HG02678 (cell line): ENCODE measurements at regions not wholly inside any gene's neighbourhood (a gene's known extent, or its start where the extent isn't known, plus 50 kb on each side); places are given as distances from the start of the nearest gene placed in this dataset.

ENCODE experiments used
- ATAC-seq: cut with Tn5 transposase; IDR thresholded peaks from one replicate; pipeline ENCODE4 v1.9.1; 2021; ENCODE audit warnings: mild to moderate bottlenecking, moderate library complexity; ENCODE audit not compliant: unreplicated experiment

DNA sequence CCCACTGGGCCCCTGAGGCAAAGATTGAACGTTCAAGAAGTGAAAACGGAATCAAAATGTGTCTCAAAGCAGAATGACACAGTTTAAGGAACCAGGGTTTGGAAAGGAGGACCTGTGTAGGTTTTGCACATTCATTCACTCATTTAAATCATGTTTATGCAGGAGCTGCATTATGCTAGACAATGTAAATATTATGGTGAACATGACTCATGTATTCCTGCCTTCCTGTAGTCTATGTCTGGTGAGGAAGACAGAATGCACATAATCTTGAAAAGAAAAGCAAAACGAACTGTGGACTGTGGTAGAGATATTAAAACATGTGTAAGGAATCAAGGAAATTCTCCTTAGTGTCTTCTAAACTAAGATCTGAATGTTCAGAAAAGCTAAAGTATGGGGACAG lies 311.8 kb upstream of the SMIM31 start:
- no peak for ATAC-seq

DNA sequence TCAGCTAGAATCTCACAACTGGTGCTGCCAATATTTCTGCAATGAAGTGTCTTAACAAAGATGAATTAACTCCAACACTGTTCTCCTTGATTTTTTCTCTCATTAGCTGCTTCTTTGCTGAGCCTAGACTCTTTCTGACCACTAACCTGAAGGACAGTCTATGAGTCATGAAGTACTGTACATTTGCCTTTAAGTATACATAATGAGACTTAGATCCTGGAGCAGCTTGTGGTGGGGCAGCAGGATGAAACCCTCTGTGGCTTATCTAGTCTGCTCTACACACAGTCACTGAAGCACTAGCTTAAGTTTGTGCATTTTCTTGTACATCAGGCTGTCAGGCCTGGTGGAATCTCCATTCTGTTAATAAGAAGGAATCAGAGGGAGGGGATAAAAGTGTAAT lies 307.4 kb upstream of the SMIM31 start:
- ATAC-seq = no peak

DNA sequence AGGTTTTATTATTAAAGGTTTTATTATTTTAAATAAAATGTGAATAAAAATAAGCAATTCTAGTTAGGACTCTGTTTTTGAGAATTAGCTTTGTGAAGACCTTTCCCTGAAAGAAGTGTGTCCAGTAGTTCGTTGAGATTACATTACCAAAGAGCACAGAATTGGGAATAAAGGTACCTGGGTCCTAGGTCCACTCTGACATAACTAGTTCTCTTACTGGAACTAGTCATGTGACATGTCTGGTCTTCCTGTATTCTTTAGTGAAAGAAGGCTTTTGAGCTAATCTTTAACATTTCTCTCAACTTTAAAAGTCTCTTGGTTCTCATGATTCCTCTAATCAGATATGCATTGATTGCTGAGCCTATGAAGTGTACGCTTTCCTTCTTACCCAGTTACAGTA lies 292.0 kb upstream of the SMIM31 start:
- no peak for ATAC-seq

DNA sequence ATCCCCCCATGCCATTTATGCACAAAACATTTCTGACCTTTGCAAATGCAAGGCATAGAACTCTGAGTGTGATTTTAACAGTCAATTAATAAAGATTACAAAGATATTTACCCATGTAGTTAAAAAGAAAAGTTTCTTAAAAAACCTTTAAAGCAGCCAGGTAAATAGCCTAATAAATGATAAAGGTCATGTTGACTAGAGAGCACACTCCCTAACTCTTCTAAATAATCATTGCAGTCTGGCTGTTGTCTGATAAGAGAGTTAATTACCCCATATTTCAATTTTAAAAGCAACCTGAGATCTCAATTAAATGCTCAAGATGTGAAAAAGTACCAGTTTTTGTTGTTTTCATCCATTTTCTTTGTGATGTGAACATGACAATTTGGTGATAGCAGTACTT lies 291.5 kb upstream of the SMIM31 start:
- ATAC-seq = no peak

DNA sequence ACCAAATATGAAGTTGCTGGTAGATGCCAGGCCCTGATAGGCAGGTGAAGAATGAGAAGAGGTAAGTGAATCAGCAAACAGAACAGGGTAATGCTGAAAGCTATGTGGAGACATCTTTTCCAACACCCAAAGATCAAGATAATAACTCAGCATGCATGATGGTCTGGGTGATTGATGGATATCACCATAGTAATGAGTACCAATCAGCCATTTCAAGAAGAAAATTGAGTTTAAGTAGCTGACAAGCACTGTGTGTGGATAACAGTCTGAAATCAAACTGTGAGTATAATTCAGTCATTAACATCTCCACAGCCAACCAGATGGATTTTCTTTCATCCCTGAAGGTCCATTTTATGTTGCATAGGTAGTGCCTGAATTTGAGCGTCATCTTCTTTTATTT lies 289.6 kb upstream of the SMIM31 start:
- ATAC-seq = no peak

DNA sequence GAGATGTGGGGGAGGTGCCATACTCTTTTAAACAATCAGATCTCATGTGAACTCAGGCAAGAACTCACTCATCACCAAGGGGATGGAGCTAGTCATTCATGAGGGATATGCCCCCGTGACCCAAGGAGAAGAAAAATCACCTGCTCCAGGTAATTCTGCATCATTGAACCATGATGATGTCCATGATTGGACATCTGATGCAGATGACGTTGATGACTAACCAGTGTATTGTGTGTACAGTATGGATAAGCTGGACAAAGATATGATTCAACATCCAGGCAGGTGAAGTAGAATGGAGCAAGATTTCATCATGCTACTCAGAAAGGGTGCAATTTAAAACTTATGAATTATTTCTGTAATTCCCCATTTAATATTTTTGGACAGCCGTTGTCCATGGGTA lies 286.4 kb upstream of the SMIM31 start:
- ATAC-seq = no peak

DNA sequence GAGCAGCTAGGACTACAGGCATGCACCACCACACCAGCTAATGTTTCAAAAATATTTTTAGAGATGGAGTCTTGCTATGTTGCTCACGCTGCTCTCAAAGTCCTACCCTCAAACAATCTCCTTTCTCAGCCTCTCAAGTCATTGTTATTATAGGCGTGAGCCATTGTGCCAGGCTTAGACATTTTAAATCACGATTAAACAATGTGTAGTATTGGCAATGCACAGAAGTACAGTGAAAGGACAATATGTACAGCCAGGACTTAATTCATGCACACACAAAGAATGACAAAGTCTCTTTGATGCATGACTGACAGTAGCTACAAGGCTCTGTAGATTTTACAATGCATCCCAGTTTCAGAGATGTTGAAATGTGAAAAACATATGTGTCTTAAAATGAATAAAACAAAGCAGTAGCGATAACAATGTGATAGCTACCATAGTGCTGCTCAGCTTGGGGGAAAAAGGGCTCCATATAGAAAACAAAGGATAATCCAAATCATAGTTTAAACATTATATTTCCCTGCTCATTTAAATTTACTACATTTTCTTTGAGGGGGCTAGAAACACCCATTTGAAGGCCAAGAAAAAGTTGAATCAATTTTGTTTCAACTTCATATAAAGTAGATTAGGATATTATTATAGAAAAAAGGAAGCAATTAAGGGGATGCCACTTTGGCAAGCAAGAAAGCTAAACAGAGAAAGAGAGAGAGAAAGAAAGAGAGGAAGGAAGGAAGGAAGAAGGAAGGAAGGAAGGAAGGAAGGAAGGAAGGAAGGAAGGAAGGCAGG lies 272.4 kb upstream of the SMIM31 start:
- ATAC-seq = no peak

DNA sequence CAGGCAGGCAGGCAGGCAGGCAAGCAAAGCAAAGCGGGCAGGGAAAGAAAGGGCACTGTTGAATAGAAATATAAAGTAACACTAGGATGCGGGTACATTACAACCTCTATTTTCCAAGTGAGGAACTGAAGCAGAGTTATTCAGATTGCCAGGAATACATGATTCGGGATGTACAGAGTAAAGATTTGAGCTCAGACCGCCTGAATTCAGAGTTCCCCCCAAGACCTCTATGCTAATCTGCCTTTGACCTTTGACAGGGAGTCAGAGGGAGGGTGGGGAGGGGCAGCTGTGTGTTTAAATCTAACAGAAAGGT lies 271.9 kb upstream of the SMIM31 start:
- no peak for ATAC-seq

DNA sequence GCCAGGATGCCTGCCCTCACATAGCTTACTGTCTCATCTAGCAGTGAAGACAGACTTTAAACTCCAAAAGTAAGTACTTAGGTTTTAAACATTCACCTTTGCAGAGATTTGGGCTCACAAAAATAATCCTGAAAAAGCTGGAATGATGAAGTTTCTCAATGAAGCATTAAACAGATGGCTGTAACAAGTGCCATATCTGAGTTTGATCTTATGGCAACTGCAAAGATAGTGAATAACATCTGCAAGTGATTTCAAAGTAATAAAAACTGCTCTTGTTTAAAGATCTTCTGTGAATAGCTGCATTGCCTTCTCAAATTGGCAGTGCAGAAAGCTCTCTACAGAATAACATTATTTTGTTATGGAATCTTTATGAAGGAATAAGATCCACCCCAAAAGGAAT lies 271.2 kb upstream of the SMIM31 start:
- ATAC-seq = no peak

DNA sequence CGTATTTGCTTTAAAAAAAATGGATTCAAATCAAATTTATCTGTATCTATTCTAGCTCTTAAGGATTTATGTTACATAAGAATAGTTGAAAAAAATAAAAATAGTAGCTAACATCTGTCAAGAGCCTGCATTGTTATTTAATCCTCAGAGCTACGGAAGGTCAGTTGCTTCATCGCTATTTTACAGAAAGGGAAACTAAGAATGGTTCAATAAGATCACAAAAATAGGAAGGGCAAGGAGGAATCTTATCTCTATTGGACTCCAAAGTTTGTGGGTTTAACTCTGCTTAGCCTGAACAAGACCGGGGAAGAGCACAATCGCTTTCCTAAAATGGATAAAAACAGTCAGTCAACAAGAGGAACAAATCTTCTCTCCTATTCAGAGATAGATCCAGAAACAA lies 270.2 kb upstream of the SMIM31 start:
- ATAC-seq = no peak

DNA sequence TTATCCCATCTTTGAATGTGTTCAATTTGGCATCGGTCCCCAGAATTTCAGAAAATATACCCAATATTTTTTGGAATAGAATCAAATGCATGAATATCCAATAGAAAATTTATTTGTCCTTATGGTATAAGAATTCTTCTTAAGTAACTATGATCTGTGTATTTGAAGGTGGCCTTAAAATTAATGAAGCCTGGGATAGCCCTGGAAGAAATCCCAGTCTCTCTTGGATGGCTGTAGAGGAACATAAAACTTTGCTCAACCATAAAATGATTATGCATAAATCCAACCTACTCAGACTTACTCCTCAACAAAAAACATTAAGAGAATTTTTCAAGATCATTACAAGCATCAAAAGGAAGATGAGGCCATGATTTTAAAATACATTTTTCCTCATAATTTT lies 269.4 kb upstream of the SMIM31 start:
- ATAC-seq = no peak

DNA sequence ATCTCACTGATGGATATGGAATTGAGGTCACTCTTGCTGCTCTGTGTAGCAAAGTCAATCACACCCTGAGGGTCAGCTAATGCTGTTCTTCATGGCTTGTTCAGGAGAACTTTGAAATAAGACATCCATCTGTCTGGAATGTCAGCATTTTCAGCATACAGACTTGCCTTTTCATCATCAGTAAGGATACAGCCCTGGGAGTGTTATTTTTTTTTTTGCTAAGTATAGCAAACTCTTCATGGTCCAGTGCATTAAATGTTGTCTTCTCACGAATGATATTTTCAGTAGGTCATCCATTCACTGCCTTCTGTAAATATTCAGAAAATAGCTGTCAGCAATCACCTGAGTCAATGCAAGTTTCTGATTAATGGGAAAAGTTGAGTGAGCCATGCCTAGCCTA lies 268.8 kb upstream of the SMIM31 start:
- no peak for ATAC-seq

DNA sequence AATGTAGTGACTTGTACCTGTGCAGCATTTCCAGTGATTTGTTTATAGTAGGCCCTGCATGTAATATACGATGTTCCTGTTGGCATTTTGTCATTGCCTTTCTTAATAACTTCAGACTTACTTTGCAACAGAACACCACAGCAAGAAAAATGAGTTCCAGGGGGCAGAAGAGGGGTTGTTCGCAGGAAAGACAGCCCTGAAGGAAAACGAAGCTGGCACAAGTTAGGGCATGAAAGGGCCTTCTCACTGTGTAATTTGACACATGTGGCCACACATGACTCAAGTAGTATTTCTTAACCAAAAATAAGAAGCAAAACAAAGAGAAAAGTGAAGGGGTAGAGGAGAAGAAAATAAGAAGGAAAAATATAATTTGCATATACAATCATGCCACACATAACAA lies 265.8 kb upstream of the SMIM31 start:
- ATAC-seq = no peak

DNA sequence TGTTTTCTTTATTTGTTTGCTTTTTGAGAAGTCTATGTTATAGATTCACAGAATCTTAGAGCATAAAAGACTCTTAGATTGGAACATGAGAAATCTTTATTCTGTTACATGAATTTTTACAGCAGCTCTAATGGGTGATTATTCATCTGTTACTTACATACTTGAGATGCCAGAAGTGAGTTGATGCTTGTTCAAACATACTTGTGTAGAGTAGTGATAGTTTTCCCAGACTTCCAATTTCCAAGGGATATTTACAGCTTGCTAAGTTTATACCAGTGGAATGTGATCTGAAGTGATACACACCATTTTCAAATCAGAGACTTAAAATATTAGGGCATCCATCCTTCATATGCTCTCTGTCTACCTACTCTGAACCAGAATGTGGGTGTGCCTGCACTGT lies 252.9 kb upstream of the SMIM31 start:
- no peak for ATAC-seq

DNA sequence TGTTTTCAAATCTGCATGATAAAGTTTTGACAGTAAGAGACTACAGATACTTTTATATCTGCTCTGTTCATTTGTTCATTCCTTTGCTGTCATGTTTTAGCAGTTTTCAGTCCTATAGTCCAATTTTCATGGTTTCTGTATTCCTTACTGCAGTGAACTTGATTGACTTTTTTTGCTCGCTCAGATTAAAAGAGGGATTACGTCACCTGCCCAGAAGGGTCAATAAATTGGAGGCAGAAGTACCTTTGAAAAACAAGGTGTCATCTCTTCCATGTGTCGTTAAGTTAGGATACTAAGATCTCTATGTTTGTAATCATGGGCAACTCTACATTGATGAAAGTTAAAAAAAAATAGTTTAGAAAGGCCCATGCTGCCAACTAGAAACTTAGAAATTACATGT lies 250.1 kb upstream of the SMIM31 start:
- no peak for ATAC-seq

DNA sequence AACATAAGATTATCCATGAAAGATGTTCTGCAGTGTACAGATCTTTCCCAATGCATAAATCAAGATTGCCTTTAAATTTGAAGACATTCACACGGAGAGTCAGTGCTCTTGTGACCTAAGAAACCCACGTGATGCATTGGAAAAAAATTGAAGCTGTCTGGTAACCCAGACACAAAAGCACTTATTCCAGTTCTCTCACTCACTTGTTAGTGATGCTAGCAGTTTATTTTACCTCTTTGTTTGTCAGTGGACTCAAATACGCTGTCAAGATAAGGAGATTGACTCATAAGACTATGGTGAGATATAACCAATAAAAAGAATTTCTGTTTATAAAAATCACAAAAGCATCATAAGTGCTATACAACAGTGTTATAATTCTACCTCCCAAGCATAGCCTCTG lies 245.8 kb upstream of the SMIM31 start:
- ATAC-seq = no peak

DNA sequence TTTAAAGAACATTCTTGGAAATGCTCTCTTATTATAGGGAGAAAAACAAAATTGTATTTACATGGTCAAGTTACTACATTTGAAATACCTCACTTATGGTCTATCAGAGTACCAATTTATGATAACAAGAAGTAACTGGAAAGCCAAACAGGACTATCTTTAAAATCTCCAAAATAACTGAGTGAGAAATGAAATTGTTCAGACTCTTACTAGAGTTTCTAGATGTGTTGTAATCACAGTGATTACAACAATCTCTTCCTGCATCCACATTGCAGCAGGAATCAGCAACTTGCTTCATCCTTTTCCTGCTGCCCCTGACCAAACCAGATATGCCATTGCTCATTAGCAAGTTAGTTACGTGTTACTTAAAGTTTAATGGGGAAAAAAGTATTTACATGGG lies 245.2 kb upstream of the SMIM31 start:
- ATAC-seq = no peak

DNA sequence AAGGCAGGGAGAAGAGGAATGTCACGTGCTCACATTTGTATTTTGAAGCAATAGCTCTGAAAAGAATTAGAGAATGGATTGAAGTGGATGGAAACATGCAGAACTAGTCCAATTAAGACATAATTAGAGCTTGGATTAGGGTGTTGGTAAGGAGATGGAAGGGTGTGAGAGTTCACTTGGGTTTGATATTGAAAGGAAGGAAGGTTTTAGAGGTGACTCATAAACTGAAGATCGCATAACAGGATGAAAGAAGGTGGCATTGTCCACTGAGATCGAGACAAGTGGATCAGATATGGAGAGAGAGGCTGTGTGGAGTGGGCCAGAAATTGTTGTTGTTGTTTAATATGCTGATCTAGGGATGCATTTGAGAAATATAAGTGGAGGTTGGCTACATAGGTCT lies 244.0 kb upstream of the SMIM31 start:
- no peak for ATAC-seq

DNA sequence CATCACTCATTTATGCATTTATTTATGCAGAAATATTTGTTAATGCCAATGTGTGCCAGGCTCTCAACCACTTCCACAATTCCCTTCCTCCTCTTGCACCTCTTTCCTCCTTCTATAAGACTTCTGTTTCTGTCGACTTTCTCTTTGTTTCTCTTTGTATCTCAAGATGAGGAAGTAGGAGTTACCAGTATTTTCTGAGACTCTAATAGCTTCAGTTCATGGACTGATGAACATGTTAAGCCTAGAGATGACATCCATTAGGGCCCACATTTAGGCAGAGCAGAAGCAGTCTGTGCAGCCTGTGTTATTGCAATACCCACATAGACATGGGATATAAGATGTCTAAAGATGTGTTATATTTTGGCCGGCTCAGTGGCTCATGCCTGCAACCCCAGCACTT lies 241.8 kb upstream of the SMIM31 start:
- ATAC-seq = no peak

DNA sequence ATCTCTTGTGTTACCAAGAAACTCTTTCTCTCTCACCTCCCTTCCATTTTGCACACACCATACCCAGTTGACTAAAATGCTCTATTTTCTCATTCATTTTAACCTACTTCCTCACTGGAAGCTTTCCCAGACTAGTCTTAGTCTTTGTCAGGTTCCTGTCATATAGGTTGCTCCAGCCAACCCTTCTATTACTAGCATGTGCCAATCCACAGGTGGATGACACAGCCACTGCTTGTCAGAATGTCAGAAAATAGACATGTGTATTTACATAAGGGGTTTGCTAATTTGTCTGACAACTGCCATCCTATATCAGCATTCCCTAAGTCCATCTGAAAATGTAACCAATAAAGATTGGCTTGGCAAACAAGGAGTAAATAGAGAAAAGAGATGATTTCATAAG lies 239.2 kb upstream of the SMIM31 start:
- ATAC-seq = no peak

DNA sequence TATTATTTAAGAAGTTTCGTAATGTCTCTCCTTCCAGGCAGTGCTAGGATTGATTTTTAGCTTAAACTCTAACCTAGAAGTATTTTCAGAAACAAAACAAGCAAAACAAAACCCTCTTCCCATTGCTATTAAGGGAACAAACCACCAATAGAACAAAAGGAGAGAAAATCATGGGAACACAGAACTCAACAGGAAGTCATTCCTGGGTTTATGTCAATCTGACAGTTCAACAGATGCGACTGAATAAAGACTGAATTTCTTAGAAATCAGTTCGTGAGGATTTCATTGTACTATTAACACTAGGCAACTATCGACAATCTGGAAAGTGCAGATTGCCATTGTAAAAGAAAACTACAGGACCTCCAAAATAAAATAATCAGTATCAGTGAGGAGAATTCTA lies 229.1 kb upstream of the SMIM31 start:
- ATAC-seq = no peak

DNA sequence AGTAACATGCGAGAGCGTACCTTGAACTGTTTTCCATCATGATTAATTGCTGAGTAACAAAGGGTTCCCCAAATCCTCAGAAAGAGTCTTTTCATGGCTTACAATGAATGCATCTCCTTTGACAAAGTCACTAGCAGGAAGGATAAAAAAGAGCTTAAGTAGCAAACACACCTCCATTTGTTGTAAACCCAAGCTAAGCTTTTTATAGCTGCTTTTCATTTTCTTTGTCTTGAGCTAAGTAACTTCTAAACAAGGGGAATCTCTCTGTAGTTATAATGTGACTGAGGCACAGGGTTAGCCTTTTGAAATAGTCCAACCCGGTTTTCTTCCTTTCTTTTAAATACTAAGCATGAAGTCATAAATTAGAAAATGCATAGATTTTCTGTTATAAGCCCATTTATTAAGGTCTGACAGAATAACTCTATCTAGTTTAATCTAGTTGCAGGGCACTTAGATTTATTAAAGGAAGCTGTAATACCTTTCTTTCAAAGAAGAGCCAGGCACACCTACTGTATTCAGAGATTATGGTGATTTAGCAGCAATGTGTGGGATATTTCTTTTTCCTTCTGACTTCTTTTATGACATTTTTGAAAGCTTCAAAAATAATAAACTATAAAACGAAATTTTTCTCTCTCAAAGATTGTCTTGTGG lies 226.9 kb upstream of the SMIM31 start:
- ATAC-seq = no peak

DNA sequence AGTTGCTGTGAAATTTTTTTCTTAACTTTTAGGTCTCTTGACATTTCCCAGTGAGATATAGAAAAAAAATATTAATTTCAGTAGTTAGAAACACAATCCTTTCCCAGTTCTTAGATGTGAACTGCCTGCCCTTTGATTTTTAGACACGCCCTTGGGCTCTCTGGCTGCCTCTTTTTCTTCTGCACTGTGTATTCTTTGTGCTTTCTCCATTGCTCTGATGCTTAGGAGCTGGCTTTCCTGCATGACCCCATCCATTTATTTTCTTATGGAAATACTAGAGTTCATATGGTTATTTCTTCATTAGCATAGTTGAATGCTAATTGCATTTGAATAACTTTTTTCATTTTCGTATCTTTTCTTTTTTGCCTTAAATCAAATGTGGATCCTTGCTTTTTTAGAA lies 224.9 kb upstream of the SMIM31 start:
- no peak for ATAC-seq
